HG02938 (cell line): ENCODE measurements at regions not wholly inside any gene's neighbourhood (a gene's known extent, or its start where the extent isn't known, plus 50 kb on each side); places are given as distances from the start of the nearest gene placed in this dataset.
"Not testable (repeated sequence)": the region's sequence is repeated elsewhere in the genome, so short reads cannot be mapped to it uniquely, and the experiment has no call there.

Source experiments
- ATAC-seq: cut with Tn5 transposase; IDR thresholded peaks from one replicate; pipeline ENCODE4 v1.9.1; 2021; ENCODE audit warnings: mild to moderate bottlenecking, moderate library complexity; ENCODE audit not compliant: unreplicated experiment

GRCh38 chr2:84057917-84058560, 401.0 kb downstream of the SUCLG1 start:
- no peak for ATAC-seq

- ATAC-seq = no peak
These were observed 403.3 kb downstream of the SUCLG1 start for GRCh38 chr2:84055816-84056215.

GRCh38 chr2:84054577-84054976, 404.5 kb downstream of the SUCLG1 start:
- not testable (repeated sequence) for ATAC-seq

GRCh38 chr2:84052913-84053312, 406.2 kb downstream of the SUCLG1 start:
- ATAC-seq = no peak

- ATAC-seq = no peak
These were observed 407.0 kb downstream of the SUCLG1 start for GRCh38 chr2:84052043-84052442.

GRCh38 chr2:84048964-84049363, 410.1 kb downstream of the SUCLG1 start:
- no peak for ATAC-seq

- ATAC-seq = no peak
These were observed 417.6 kb downstream of the SUCLG1 start for GRCh38 chr2:84041506-84041905.

GRCh38 chr2:84040281-84040680, 418.8 kb downstream of the SUCLG1 start:
- ATAC-seq = no peak

GRCh38 chr2:84038866-84039265, 420.2 kb downstream of the SUCLG1 start:
- no peak for ATAC-seq

- ATAC-seq = no peak
These were observed 425.6 kb downstream of the SUCLG1 start for GRCh38 chr2:84033347-84033974.

GRCh38 chr2:84031312-84032050, 427.6 kb downstream of the SUCLG1 start:
- no peak for ATAC-seq

GRCh38 chr2:84029903-84030575, 429.0 kb downstream of the SUCLG1 start:
- no peak for ATAC-seq

GRCh38 chr2:84026818-84027217, 432.3 kb downstream of the SUCLG1 start:
- ATAC-seq = no peak

- ATAC-seq = no peak
These were observed 436.2 kb downstream of the SUCLG1 start for GRCh38 chr2:84022810-84023431.

GRCh38 chr2:84017010-84017409, 442.1 kb downstream of the SUCLG1 start:
- no peak for ATAC-seq

- ATAC-seq = no peak
These were observed 442.9 kb downstream of the SUCLG1 start for GRCh38 chr2:84016183-84016582.

- ATAC-seq = no peak
These were observed 461.2 kb downstream of the SUCLG1 start for GRCh38 chr2:83997889-83998288.

- ATAC-seq = no peak
These were observed 464.4 kb downstream of the SUCLG1 start for GRCh38 chr2:83994633-83995179.

GRCh38 chr2:83993873-83994632, 465.0 kb downstream of the SUCLG1 start:
- ATAC-seq = no peak

- ATAC-seq = no peak
These were observed 467.1 kb downstream of the SUCLG1 start for GRCh38 chr2:83991992-83992391.
